HEK293 (cell line): ENCODE measurements at regions not wholly inside any gene's neighbourhood (a gene's known extent, or its start where the extent isn't known, plus 50 kb on each side); places are given as distances from the start of the nearest gene placed in this dataset.

Experiments used
- CTCF ChIA-PET: fragments of 350-600 bp; formaldehyde crosslinking; extraction: SDS; loops from one replicate; lab custom pipeline; 2021; ENCODE audit warnings: antibody characterized with exemption; lab: Yijun Ruan, JAX
- POLR2A ChIA-PET: fragments of 300-600 bp; formaldehyde crosslinking; extraction: SDS; loops from one replicate; lab custom pipeline; 2020; ENCODE audit warnings: antibody characterized with exemption, inconsistent platforms; lab: Yijun Ruan, JAX
- H3K27ac ChIP-seq: fragments of 200-500 bp; sonication (Bioruptor generic); 2 replicates; pipeline ENCODE4 v1.5.1; 2014; ENCODE audit warnings: low read depth, low read length, control low read depth, inconsistent platforms; ENCODE audit errors: extremely low read depth
- H3K36me3 ChIP-seq, 2 experiments: fragments of 200-500 bp in 1 of 2; sonication (Bioruptor generic) in 1 of 2; 1 replicate in 1 of 2; 2 replicates in 1 of 2; pipeline ENCODE4 v1.5.1; 2014 to 2017; ENCODE audit warnings: inconsistent platforms in 2 of 2, low read length in 2 of 2; ENCODE audit not compliant: control insufficient read depth in 2 of 2, insufficient read depth in 1 of 2
- H3K4me1 ChIP-seq: fragments of 200-500 bp; sonication (Bioruptor generic); 2 replicates; pipeline ENCODE4 v1.5.1; 2014; ENCODE audit warnings: mild to moderate bottlenecking, low read length, inconsistent platforms; ENCODE audit not compliant: control insufficient read depth, insufficient read depth
- H3K4me3 ChIP-seq: 2 replicates; pipeline ENCODE4 v1.5.1; 2011; ENCODE audit warnings: low read depth, mild to moderate bottlenecking, control low read depth, low read length, moderate library complexity
- H3K9me3 ChIP-seq: fragments of 200-500 bp; sonication (Bioruptor generic); 2 replicates; pipeline ENCODE4 v1.5.1; 2014; ENCODE audit warnings: low read depth, low read length, inconsistent platforms; ENCODE audit not compliant: control insufficient read depth, insufficient read depth
- BCL11A ChIP-seq: fragments of 450-650 bp; formaldehyde crosslinking; IDR thresholded peaks from 2 replicates; pipeline ENCODE4 v1.5.1; 2016; ENCODE audit warnings: low read depth, missing biosample characterization, missing genetic modification characterization
- PRDM6 ChIP-seq: fragments of 450-650 bp; formaldehyde crosslinking; IDR thresholded peaks from 2 replicates; pipeline ENCODE4 v1.5.1; 2017; ENCODE audit warnings: missing biosample characterization, missing genetic modification characterization
- SETDB1 ChIP-seq: IDR thresholded peaks from one replicate; pipeline ENCODE4 v1.6.1; 2017; ENCODE audit warnings: mild to moderate bottlenecking, low read length, moderate library complexity, mixed read lengths; ENCODE audit not compliant: insufficient read length
- SP3 ChIP-seq: fragments of 450-650 bp; formaldehyde crosslinking; IDR thresholded peaks from 2 replicates; pipeline ENCODE4 v1.5.1; 2016; ENCODE audit warnings: missing biosample characterization, missing genetic modification characterization
- ZBTB26 ChIP-seq: fragments of 450-650 bp; formaldehyde crosslinking; optimal IDR thresholded peaks from 2 replicates; pipeline ENCODE3; 2016; ENCODE audit warnings: missing biosample characterization, mild to moderate bottlenecking, missing genetic modification characterization
- ZBTB44 ChIP-seq: fragments of 450-650 bp; IDR thresholded peaks from 2 replicates; pipeline ENCODE4 v1.5.1; 2018; ENCODE audit warnings: missing biosample characterization, mild to moderate bottlenecking, missing genetic modification characterization
- ZBTB49 ChIP-seq: fragments of 450-650 bp; formaldehyde crosslinking; IDR thresholded peaks from 2 replicates; pipeline ENCODE4 v1.5.1; 2016; ENCODE audit warnings: missing biosample characterization, missing genetic modification characterization, low read depth
- ZFHX2 ChIP-seq: fragments of 450-650 bp; formaldehyde crosslinking; conservative IDR thresholded peaks from 2 replicates; pipeline ENCODE4 v1.5.1; 2016; ENCODE audit warnings: missing biosample characterization, missing genetic modification characterization
- ZFP41 ChIP-seq: fragments of 450-650 bp; formaldehyde crosslinking; IDR thresholded peaks from 2 replicates; pipeline ENCODE4 v1.5.1; 2016; ENCODE audit warnings: missing biosample characterization, missing genetic modification characterization, borderline replicate concordance
- ZNF148 ChIP-seq: fragments of 450-650 bp; formaldehyde crosslinking; IDR thresholded peaks from 2 replicates; pipeline ENCODE4 v1.5.0; 2017; ENCODE audit warnings: missing biosample characterization, missing genetic modification characterization, borderline replicate concordance
- ZNF155 ChIP-seq: fragments of 450-650 bp; formaldehyde crosslinking; IDR thresholded peaks from 2 replicates; pipeline ENCODE4 v1.5.1; 2016; ENCODE audit warnings: missing biosample characterization, missing genetic modification characterization
- ZNF19 ChIP-seq: fragments of 450-650 bp; formaldehyde crosslinking; IDR thresholded peaks from 2 replicates; pipeline ENCODE4; 2016; ENCODE audit warnings: missing biosample characterization, missing genetic modification characterization, low read depth
- ZNF266 ChIP-seq: fragments of 450-650 bp; formaldehyde crosslinking; IDR thresholded peaks from 2 replicates; pipeline ENCODE4 v1.5.1; 2016; ENCODE audit warnings: missing biosample characterization, missing genetic modification characterization, low read depth
- ZNF433 ChIP-seq: fragments of 450-650 bp; formaldehyde crosslinking; IDR thresholded peaks from 2 replicates; pipeline ENCODE4 v1.5.1; 2016; ENCODE audit warnings: missing biosample characterization, missing genetic modification characterization, low read depth
- ZNF544 ChIP-seq: fragments of 450-650 bp; formaldehyde crosslinking; IDR thresholded peaks from 2 replicates; pipeline ENCODE4 v1.5.0; 2017; ENCODE audit warnings: missing biosample characterization, missing genetic modification characterization
- ZNF654 ChIP-seq: fragments of 450-650 bp; formaldehyde crosslinking; IDR thresholded peaks from 2 replicates; pipeline ENCODE4 v1.5.1; 2016; ENCODE audit warnings: low read depth, missing biosample characterization, missing genetic modification characterization
- ZNF664 ChIP-seq: fragments of 450-650 bp; formaldehyde crosslinking; IDR thresholded peaks from 2 replicates; pipeline ENCODE4 v1.5.1; 2016; ENCODE audit warnings: missing biosample characterization, missing genetic modification characterization
- ZNF776 ChIP-seq: fragments of 450-650 bp; formaldehyde crosslinking; IDR thresholded peaks from 2 replicates; pipeline ENCODE4 v1.5.0; 2017; ENCODE audit warnings: missing biosample characterization, missing genetic modification characterization, borderline replicate concordance
- ZSCAN4 ChIP-seq: fragments of 450-650 bp; formaldehyde crosslinking; IDR thresholded peaks from 2 replicates; pipeline ENCODE4 v1.5.1; 2017; ENCODE audit warnings: missing biosample characterization, missing genetic modification characterization
- ZSCAN5A ChIP-seq: fragments of 450-650 bp; formaldehyde crosslinking; IDR thresholded peaks from 2 replicates; pipeline ENCODE4 v1.5.1; 2016; ENCODE audit warnings: missing biosample characterization, missing genetic modification characterization

GRCh38 chr5:52502460-52502999 lies 285.2 kb upstream of the ITGA1 start:
- no peak overlapping the region for H3K4me3 ChIP-seq
- ChIA-PET CTCF (no interaction called here), POLR2A (no interaction called here)
- no peak overlapping the region for H3K27ac ChIP-seq
- H3K36me3 ChIP-seq, result no peaks in the 10 kb centered on the region
- H3K4me1 ChIP-seq, result no peaks in the 10 kb centered on the region
- TF ChIP-seq ZNF664 (no peak), SETDB1 (no peak), ZNF148 (tag by site-specific recombination) (no peak), ZBTB44 (tag by site-specific recombination) (no peak), ZNF266 (tag by site-specific recombination) (no peak), ZNF544 (tag by site-specific recombination) (no peak)
- no peaks in the 10 kb centered on the region for H3K9me3 ChIP-seq

GRCh38 chr5:52504584-52505240 lies 283.0 kb upstream of the ITGA1 start:
- ChIA-PET CTCF (no interaction called here), POLR2A (no interaction called here)
- TF ChIP-seq ZNF155 (tag by site-specific recombination) (no peak), ZSCAN5A (tag by site-specific recombination) (no peak), ZNF433 (tag by site-specific recombination) (no peak), ZBTB26 (tag by site-specific recombination) (no peak), ZNF654 (tag by site-specific recombination) (no peak), ZFP41 (tag by site-specific recombination) (no peak), ZNF19 (tag by site-specific recombination) (no peak), SP3 (no peak), PRDM6 (tag by site-specific recombination) (no peak), ZNF776 (no peak), ZFHX2 (tag by site-specific recombination) (no peak), ZBTB49 (tag by site-specific recombination) (no peak), BCL11A (tag by site-specific recombination) (no peak), ZSCAN4 (tag by site-specific recombination) (no peak)
- no peaks in the 10 kb centered on the region for H3K9me3 ChIP-seq
- no peak overlapping the region for H3K27ac ChIP-seq
- no peak overlapping the region for H3K4me3 ChIP-seq
- no peaks in the 10 kb centered on the region for H3K4me1 ChIP-seq
- H3K36me3 ChIP-seq, result no peaks in the 10 kb centered on the region
